HG02870 (cell line): ENCODE measurements at regions not wholly inside any gene's neighbourhood (a gene's known extent, or its start where the extent isn't known, plus 50 kb on each side); places are given as distances from the start of the nearest gene placed in this dataset.

Experiments
- ATAC-seq: cut with Tn5 transposase; IDR thresholded peaks from one replicate; pipeline ENCODE4 v1.9.1; 2021; ENCODE audit warnings: mild to moderate bottlenecking, moderate library complexity; ENCODE audit not compliant: unreplicated experiment

GRCh38 chr11:18878211-18878610, 61.0 kb downstream of the MRGPRX1 start:
- ATAC-seq = no peak

- ATAC-seq = no peak
Observed at GRCh38 chr11:18865951-18866350, 73.3 kb downstream of the MRGPRX1 start.

GRCh38 chr11:18865261-18865660, 73.7 kb upstream of the PTPN5 start:
- no peak for ATAC-seq

GRCh38 chr11:18853086-18853720, 61.6 kb upstream of the PTPN5 start:
- ATAC-seq = peak; percentile 88

GRCh38 chr11:18849406-18849805, 57.8 kb upstream of the PTPN5 start:
- no peak for ATAC-seq

- no peak for ATAC-seq
Observed at GRCh38 chr11:18844753-18845367, 53.3 kb upstream of the PTPN5 start.
